CD4-positive, alpha-beta T cell (primary cell): ENCODE measurements at regions not wholly inside any gene's neighbourhood (a gene's known extent, or its start where the extent isn't known, plus 50 kb on each side); places are given as distances from the start of the nearest gene placed in this dataset.

ENCODE experiments used
- ATAC-seq: fragments of 200-7000 bp; cut with Tn5 transposase; one replicate; pipeline ENCODE4 v1.10.0; 2022; ENCODE audit warnings: mild to moderate bottlenecking; ENCODE audit not compliant: poor library complexity
- CTCF ChIA-PET: fragments of 350-600 bp; sonication (Branson Sonifier 250); formaldehyde crosslinking; loops from one replicate; lab custom pipeline; 2021; ENCODE audit warnings: antibody characterized with exemption, inconsistent platforms; lab: Charles Lee
- POLR2A ChIA-PET: fragments of 350-600 bp; sonication (Branson Sonifier 250); formaldehyde crosslinking; loops from one replicate; lab custom pipeline; 2021; ENCODE audit warnings: antibody characterized with exemption, inconsistent platforms; lab: Charles Lee
- DNase-seq, 14 experiments: peaks; one replicate each; pipeline ENCODE4 v3.0.0-alpha.2; 2013 to 2020; ENCODE audit warnings: mixed read lengths in 2 of 14
- H3K27ac ChIP-seq, 2 donors: one replicate each; pipeline versions ENCODE4 v1.5.1 to v1.7.0; 2013; ENCODE audit warnings: low read length in 2 of 2, low read depth in 1 of 2, mild to moderate bottlenecking in 1 of 2
- H3K27me3 ChIP-seq, 2 experiments: 1 replicate in 1 of 2; 2 replicates in 1 of 2; pipeline versions ENCODE4 v1.6.1 to v1.7.0; 2013; ENCODE audit warnings: low read length in 2 of 2, control low read depth in 1 of 2, mild to moderate bottlenecking in 1 of 2, moderate library complexity in 1 of 2; ENCODE audit not compliant: insufficient read depth in 2 of 2, control insufficient read depth in 1 of 2
- H3K36me3 ChIP-seq: one replicate; pipeline ENCODE4 v1.6.1; 2013; ENCODE audit warnings: low read length, control low read depth; ENCODE audit not compliant: insufficient read depth
- H3K4me1 ChIP-seq: one replicate; pipeline ENCODE4 v1.6.1; 2013; ENCODE audit warnings: low read length, control low read depth; ENCODE audit not compliant: insufficient read depth
- H3K4me3 ChIP-seq: one replicate; pipeline ENCODE4 v1.5.1; 2013; ENCODE audit warnings: mild to moderate bottlenecking, low read length, moderate library complexity
- H3K9me3 ChIP-seq, 2 experiments: 1 replicate in 1 of 2; 2 replicates in 1 of 2; pipeline versions ENCODE4 v1.6.1 to v1.7.0; 2013; ENCODE audit warnings: low read length in 2 of 2, mild to moderate bottlenecking in 2 of 2, control low read depth in 1 of 2, moderate library complexity in 1 of 2; ENCODE audit not compliant: control insufficient read depth in 1 of 2, insufficient read depth in 1 of 2
- H3K27ac Mint-ChIP-seq: one replicate; pipeline ENCODE4 v1.8.0; 2020; ENCODE audit warnings: mixed read lengths
- H3K27me3 Mint-ChIP-seq: one replicate; pipeline ENCODE4 v1.8.0; 2021; ENCODE audit warnings: mixed read lengths
- H3K36me3 Mint-ChIP-seq: one replicate; pipeline ENCODE4 v1.8.0; 2021; ENCODE audit warnings: low read depth, mixed read lengths
- H3K4me1 Mint-ChIP-seq: one replicate; pipeline ENCODE4 v1.8.0; 2021; ENCODE audit warnings: low read depth, mixed read lengths
- H3K4me3 Mint-ChIP-seq: one replicate; pipeline ENCODE4 v1.8.0; 2020; ENCODE audit warnings: mild to moderate bottlenecking, mixed read lengths
- H3K9me3 Mint-ChIP-seq: one replicate; pipeline ENCODE4 v1.8.0; 2020; ENCODE audit warnings: mixed read lengths
- CTCF ChIP-seq: fragments of 200-600 bp; IDR thresholded peaks from one replicate; pipeline ENCODE4 v1.8.0; 2022; ENCODE audit warnings: antibody characterized with exemption, mild to moderate bottlenecking
- intact Hi-C, 2 experiments: fragments of 100-400 bp; cut with DNase I in 1 of 2; cut with micrococcal nuclease in 1 of 2; formaldehyde crosslinking; loops; one replicate each; pipeline versions ENCODE4 v1.15.1 to v1.9.0; 2023 to 2025; cut with DNase I, micrococcal nuclease

- Histone ChIP-seq H3K27me3 (no peaks in the 10 kb centered on the region), H3K4me1 (no peaks in the 10 kb centered on the region), H3K9me3 (no peaks in the 10 kb centered on the region), H3K27ac (no peak overlapping the region), H3K4me3 (no peak overlapping the region), H3K36me3 (no peaks in the 10 kb centered on the region)
- Mint-ChIP-seq H3K27me3 (no peaks in the 10 kb centered on the region), H3K4me1 (no peaks in the 10 kb centered on the region), H3K4me3 (no peak overlapping the region), H3K9me3 (peaks cover 6% of the 10 kb centered on the region), H3K36me3 (no peaks in the 10 kb centered on the region), H3K27ac (no peak overlapping the region)
- TF ChIP-seq CTCF, result no peak
- ChIA-PET POLR2A (no interaction called here), CTCF (no interaction called here)
- no peak for ATAC-seq
- no peak for DNase-seq
- intact Hi-C loops, result no loop called here
These were observed 371.2 kb upstream of the LRFN5 start for GRCh38 chr14:41235466-41235865.

- no peaks in the 10 kb centered on the region for H3K9me3 ChIP-seq
- H3K27ac ChIP-seq, result no peak overlapping the region
- DNase-seq (no peak), ATAC-seq (no peak)
- Mint-ChIP-seq H3K27ac (no peak overlapping the region), H3K4me1 (no peaks in the 10 kb centered on the region), H3K36me3 (no peaks in the 10 kb centered on the region), H3K4me3 (no peak overlapping the region), H3K27me3 (no peaks in the 10 kb centered on the region), H3K9me3 (peaks cover 10% of the 10 kb centered on the region)
- no peak overlapping the region for H3K4me3 ChIP-seq
- intact Hi-C loops, result no loop called here
- no peaks in the 10 kb centered on the region for H3K4me1 ChIP-seq
- H3K27me3 ChIP-seq, result no peaks in the 10 kb centered on the region
- no peak for TF ChIP-seq CTCF
- H3K36me3 ChIP-seq, result no peaks in the 10 kb centered on the region
- ChIA-PET POLR2A (no interaction called here), CTCF (no interaction called here)
These were observed 376.0 kb upstream of the LRFN5 start for GRCh38 chr14:41230683-41231082.

GRCh38 chr14:41229824-41230223 is 376.9 kb upstream of the LRFN5 start:
- H3K27me3 ChIP-seq, result no peaks in the 10 kb centered on the region
- H3K27ac Mint-ChIP-seq, result no peak overlapping the region
- ATAC-seq (no peak), DNase-seq (no peak)
- POLR2A ChIA-PET, result no interaction called here
- no peak overlapping the region for H3K4me3 Mint-ChIP-seq
- H3K27ac ChIP-seq, result no peak overlapping the region
- intact Hi-C loops, result no loop called here
- no peak overlapping the region for H3K4me3 ChIP-seq
- TF ChIP-seq CTCF, result no peak
- no peaks in the 10 kb centered on the region for H3K36me3 ChIP-seq
- H3K27me3 Mint-ChIP-seq, result no peaks in the 10 kb centered on the region
- H3K9me3 Mint-ChIP-seq, result peaks cover 8% of the 10 kb centered on the region
- CTCF ChIA-PET, result no interaction called here
- H3K36me3 Mint-ChIP-seq, result no peaks in the 10 kb centered on the region
- H3K4me1 ChIP-seq, result no peaks in the 10 kb centered on the region
- H3K4me1 Mint-ChIP-seq, result no peaks in the 10 kb centered on the region
- H3K9me3 ChIP-seq, result no peaks in the 10 kb centered on the region
